PC-9 (cell line): ENCODE measurements at regions not wholly inside any gene's neighbourhood (a gene's known extent, or its start where the extent isn't known, plus 50 kb on each side); places are given as distances from the start of the nearest gene placed in this dataset. TPM values are rescaled to one million over a fixed set of nuclear protein-coding genes. Genes with fewer than 3 reads are reported as not detected.

Experiments used
- BruUV-seq: library from RNA; stranded (reverse); fragments of 400-500 nt; replicated peaks from 2 replicates; lab custom pipeline; 2021; lab: Mats Ljungman, UMichigan
- CTCF ChIA-PET: fragments of 300-600 bp; sonication (Branson Sonifier 250); formaldehyde crosslinking; loops from one replicate; lab custom pipeline; 2022; ENCODE audit warnings: antibody characterized with exemption; lab: Charles Lee
- POLR2A ChIA-PET: fragments of 300-600 bp; sonication (Branson Sonifier 250); formaldehyde crosslinking; loops from one replicate; lab custom pipeline; 2022; ENCODE audit warnings: antibody characterized with exemption; ENCODE audit not compliant: unreplicated experiment; lab: Charles Lee
- DNase-seq, 2 experiments: peaks; one replicate each; pipeline versions ENCODE4 v3.0.0 to v3.0.0-alpha.2; 2015 to 2022; ENCODE audit warnings: mixed read lengths in 1 of 2
- H2AFZ ChIP-seq: fragments of 200-600 bp; sonication (generic); 2 replicates; pipeline ENCODE4 v1.8.1; 2017; ENCODE audit warnings: antibody characterized with exemption
- H3F3A ChIP-seq: fragments of 200-600 bp; sonication (generic); 2 replicates; pipeline ENCODE4 v1.8.1; 2017; ENCODE audit warnings: antibody characterized with exemption, mild to moderate bottlenecking, low read depth; ENCODE audit not compliant: insufficient read depth
- H3K27ac ChIP-seq: fragments of 200-600 bp; sonication (generic); 2 replicates; pipeline ENCODE4 v1.6.1; 2016; ENCODE audit warnings: mixed run types
- H3K27me3 ChIP-seq: fragments of 200-600 bp; sonication (generic); 2 replicates; pipeline ENCODE4 v1.6.1; 2016; ENCODE audit warnings: low read depth, mixed run types; ENCODE audit not compliant: insufficient read depth
- H3K36me3 ChIP-seq: fragments of 200-600 bp; sonication (generic); 2 replicates; pipeline ENCODE4 v1.6.1; 2016; ENCODE audit warnings: low read depth, mixed run types
- H3K4me1 ChIP-seq: fragments of 200-600 bp; sonication (generic); replicated peaks from 2 replicates; pipeline ENCODE4 v1.6.1; 2016; ENCODE audit warnings: mixed run types; ENCODE audit not compliant: insufficient read depth
- H3K4me2 ChIP-seq: fragments of 200-600 bp; sonication (generic); 2 replicates; pipeline ENCODE4 v1.6.1; 2017; ENCODE audit warnings: mixed run types
- H3K4me3 ChIP-seq: fragments of 200-600 bp; sonication (generic); 2 replicates; pipeline ENCODE4 v1.6.1; 2016; ENCODE audit warnings: mixed run types
- H3K79me2 ChIP-seq: fragments of 200-600 bp; sonication (generic); 2 replicates; pipeline ENCODE4 v1.6.1; 2017; ENCODE audit warnings: low read depth, mixed run types
- H3K9me2 ChIP-seq: fragments of 200-600 bp; sonication (generic); 2 replicates; pipeline ENCODE4 v1.8.1; 2017; ENCODE audit warnings: mild to moderate bottlenecking; ENCODE audit not compliant: insufficient read depth
- H3K9me3 ChIP-seq: fragments of 200-600 bp; sonication (generic); 2 replicates; pipeline ENCODE4 v1.8.1; 2016; ENCODE audit warnings: low read depth; ENCODE audit not compliant: insufficient read depth
- H4K20me1 ChIP-seq: fragments of 200-600 bp; sonication (generic); 2 replicates; pipeline ENCODE4 v1.8.1; 2017; ENCODE audit not compliant: insufficient read depth
- EZH2 ChIP-seq: fragments of 200-600 bp; sonication (generic); IDR thresholded peaks from 2 replicates; pipeline ENCODE4 v1.8.0; 2017; ENCODE audit warnings: antibody characterized with exemption, low read depth
- intact Hi-C: fragments of 100-400 bp; cut with micrococcal nuclease; formaldehyde crosslinking; loops from one replicate; pipeline ENCODE4 v1.10.0; 2022; ENCODE audit not compliant: unreplicated experiment
- microRNA-seq: library from miRNA; unstranded; fragments of <30 nt; microRNA quantifications from one replicate; pipeline ENCODE4 v1.2.0, GENCODE V29; 2021; ENCODE audit warnings: borderline number of aligned reads, borderline replicate concordance
- TF ChIP-seq, protein P1 (sequence below): fragments of 200-600 bp; sonication (generic); conservative IDR thresholded peaks from 2 replicates; pipeline ENCODE4 v1.6.1; 2017; ENCODE audit warnings: mixed run types, antibody characterized with exemption, mild to moderate bottlenecking, moderate library complexity

GRCh38 chr3:159938714-159939113 lies 49.9 kb upstream of the IL12A start:
- H3K27me3 ChIP-seq: no peaks in the 10 kb centered on the region
- H4K20me1 ChIP-seq: no peaks in the 10 kb centered on the region
- BruUV-seq: no TSS peak
- H3K4me1 ChIP-seq: peaks cover 13% of the 10 kb centered on the region
- intact Hi-C loops: no loop called here
- peaks cover 9% of the 10 kb centered on the region; the same call in 1 of the 2 replicates for H3K9me3 ChIP-seq
- no peak for TF ChIP-seq EZH2
- TF ChIP-seq, protein P1, sequence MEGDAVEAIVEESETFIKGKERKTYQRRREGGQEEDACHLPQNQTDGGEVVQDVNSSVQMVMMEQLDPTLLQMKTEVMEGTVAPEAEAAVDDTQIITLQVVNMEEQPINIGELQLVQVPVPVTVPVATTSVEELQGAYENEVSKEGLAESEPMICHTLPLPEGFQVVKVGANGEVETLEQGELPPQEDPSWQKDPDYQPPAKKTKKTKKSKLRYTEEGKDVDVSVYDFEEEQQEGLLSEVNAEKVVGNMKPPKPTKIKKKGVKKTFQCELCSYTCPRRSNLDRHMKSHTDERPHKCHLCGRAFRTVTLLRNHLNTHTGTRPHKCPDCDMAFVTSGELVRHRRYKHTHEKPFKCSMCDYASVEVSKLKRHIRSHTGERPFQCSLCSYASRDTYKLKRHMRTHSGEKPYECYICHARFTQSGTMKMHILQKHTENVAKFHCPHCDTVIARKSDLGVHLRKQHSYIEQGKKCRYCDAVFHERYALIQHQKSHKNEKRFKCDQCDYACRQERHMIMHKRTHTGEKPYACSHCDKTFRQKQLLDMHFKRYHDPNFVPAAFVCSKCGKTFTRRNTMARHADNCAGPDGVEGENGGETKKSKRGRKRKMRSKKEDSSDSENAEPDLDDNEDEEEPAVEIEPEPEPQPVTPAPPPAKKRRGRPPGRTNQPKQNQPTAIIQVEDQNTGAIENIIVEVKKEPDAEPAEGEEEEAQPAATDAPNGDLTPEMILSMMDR: no peak
- peaks cover 15% of the 10 kb centered on the region; the same call in 1 of the 2 replicates for H3F3A ChIP-seq
- no peak overlapping the region for H3K27ac ChIP-seq
- H3K79me2 ChIP-seq: no peaks in the 10 kb centered on the region
- no peaks in the 10 kb centered on the region for H3K36me3 ChIP-seq
- H3K4me2 ChIP-seq: no peak overlapping the region
- ChIA-PET POLR2A (interaction anchor here (0.7 kb wide), 1 partner anchor 56 kb away, joined by 3 read pairs; no protein-coding TSS in a partner anchor), CTCF (no interaction called here)
- no peaks in the 10 kb centered on the region for H3K9me2 ChIP-seq
- H3K4me3 ChIP-seq: no peak overlapping the region
- no peak overlapping the region for H2AFZ ChIP-seq
- no peak for DNase-seq

Small RNA genes lying in the stretch of these regions (microRNA-seq; reads per million reads assigned to microRNA genes)
- not detected for gene MIR3919
